ENCODE measurements at regions not wholly inside any gene's neighbourhood (a gene's known extent, or its start where the extent isn't known, plus 50 kb on each side); places are given as distances from the start of the nearest gene placed in this dataset.

DNA sequence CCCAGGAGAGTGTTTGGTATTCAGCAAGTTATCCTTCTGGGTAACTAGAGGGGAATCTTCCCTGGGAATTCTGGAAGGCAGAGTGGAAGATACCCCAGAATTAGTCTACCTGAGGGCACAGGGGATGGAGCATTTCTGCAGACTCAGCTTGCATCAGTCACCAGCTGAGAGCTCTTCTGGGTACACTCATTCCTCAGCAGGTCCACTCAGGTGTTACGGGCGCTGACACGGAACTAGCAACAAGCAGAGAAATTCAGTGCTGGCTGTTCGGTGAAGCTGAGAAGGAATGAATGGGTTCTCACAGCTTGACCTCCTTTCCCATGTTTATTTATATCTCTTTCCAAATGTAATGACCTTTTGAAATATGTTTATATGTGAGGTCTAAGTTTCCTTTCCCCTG lies 106.0 kb upstream of the PNPLA4 start:
- TF ChIP-seq, protein P1, sequence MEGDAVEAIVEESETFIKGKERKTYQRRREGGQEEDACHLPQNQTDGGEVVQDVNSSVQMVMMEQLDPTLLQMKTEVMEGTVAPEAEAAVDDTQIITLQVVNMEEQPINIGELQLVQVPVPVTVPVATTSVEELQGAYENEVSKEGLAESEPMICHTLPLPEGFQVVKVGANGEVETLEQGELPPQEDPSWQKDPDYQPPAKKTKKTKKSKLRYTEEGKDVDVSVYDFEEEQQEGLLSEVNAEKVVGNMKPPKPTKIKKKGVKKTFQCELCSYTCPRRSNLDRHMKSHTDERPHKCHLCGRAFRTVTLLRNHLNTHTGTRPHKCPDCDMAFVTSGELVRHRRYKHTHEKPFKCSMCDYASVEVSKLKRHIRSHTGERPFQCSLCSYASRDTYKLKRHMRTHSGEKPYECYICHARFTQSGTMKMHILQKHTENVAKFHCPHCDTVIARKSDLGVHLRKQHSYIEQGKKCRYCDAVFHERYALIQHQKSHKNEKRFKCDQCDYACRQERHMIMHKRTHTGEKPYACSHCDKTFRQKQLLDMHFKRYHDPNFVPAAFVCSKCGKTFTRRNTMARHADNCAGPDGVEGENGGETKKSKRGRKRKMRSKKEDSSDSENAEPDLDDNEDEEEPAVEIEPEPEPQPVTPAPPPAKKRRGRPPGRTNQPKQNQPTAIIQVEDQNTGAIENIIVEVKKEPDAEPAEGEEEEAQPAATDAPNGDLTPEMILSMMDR (IDR thresholded peaks at IDR 0.05; ENCODE audit: borderline replicate concordance, insufficient read depth, low read depth, low read length) = no peak
- no peak overlapping the region for H3K4me3 ChIP-seq (ENCODE audit: low read depth, low read length)

DNA sequence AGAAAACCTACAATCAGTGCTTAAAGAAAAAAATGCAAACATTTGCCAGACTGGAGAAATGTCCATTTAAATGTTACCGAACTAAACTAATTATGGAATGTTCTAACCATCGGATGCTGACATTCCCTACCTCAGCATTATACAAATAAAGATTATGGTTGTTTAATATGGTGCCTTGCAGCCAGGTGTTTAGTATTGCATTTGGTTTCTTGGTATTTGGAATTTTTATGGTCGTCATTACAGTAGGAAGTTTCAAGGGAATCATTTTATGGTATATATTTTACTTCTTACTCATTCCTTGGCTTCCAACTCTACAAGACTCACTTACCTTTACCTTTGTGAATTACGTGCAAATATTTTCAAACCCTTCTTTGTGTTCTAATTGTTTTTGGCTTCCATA lies 103.1 kb upstream of the PNPLA4 start:
- TF ChIP-seq, protein P1 (IDR thresholded peaks at IDR 0.05; ENCODE audit: borderline replicate concordance, insufficient read depth, low read depth, low read length) = no peak
- no peak overlapping the region for H3K4me3 ChIP-seq (ENCODE audit: low read depth, low read length)

DNA sequence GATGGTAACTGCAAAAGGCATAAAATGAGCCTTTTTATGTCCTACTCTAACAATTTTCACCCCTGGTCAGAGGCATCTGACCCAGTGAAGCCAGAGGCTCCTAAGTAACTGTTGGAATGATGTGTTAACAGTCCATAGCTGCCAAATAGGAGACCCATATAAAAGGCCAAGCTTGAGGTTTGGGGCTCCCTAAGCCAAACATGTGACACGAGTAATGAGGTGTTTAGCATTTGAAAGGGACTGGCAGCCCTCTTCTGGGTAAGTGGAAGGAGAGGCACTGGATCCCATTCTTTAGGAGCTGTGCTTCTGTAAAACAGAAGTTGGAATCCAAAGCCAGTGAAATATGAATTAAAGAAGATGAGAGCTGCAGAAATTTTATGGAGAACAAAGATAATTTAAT lies 100.6 kb upstream of the PNPLA4 start:
- TF ChIP-seq, protein P1 (IDR thresholded peaks at IDR 0.05; ENCODE audit: borderline replicate concordance, insufficient read depth, low read depth, low read length) = no peak
- H3K4me3 ChIP-seq (ENCODE audit: low read depth, low read length) = no peak overlapping the region

DNA sequence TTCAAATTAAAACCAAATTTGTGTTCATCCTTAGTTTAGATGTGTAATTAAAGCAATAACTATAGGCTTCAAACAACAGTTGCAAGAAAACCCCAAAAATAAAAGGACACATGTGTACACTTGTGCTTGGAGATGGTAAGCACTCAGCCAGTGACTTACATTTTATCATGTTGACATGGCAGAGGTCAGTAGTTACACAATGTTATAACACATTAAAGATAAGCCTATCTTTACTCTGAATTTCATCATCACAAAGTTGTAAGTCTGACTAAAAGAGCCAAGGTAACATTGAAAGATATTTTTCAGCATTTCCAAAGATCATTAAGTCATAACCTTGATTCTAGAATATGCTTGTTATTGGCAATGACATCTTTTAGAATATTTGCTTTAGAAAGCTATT lies 98.5 kb upstream of the PNPLA4 start:
- TF ChIP-seq, protein P1 (IDR thresholded peaks at IDR 0.05; ENCODE audit: borderline replicate concordance, insufficient read depth, low read depth, low read length) = no peak
- H3K4me3 ChIP-seq (ENCODE audit: low read depth, low read length) = no peak overlapping the region

DNA sequence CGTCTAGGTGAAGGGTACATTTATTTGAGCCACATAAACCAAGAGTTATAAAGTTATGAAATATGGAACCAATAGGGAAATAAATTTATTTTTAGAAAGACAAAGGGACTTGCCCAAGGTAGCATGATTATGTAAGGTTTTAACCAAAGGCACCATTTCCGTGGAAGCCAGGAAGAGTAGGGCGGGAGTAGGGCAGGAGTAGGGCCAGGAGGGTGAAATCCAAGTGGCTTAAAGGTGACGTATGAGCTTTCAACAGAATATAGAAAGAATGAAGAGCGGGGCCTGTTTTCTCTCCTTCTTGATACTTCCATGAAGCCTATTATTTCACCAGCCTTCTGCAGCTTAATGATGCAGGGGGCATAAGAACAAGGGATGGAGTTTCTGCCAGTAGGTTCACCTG lies 91.7 kb upstream of the PNPLA4 start:
- H3K4me3 ChIP-seq (ENCODE audit: low read depth, low read length) = no peak overlapping the region
- TF ChIP-seq, protein P1 (IDR thresholded peaks at IDR 0.05; ENCODE audit: borderline replicate concordance, insufficient read depth, low read depth, low read length) = no peak

DNA sequence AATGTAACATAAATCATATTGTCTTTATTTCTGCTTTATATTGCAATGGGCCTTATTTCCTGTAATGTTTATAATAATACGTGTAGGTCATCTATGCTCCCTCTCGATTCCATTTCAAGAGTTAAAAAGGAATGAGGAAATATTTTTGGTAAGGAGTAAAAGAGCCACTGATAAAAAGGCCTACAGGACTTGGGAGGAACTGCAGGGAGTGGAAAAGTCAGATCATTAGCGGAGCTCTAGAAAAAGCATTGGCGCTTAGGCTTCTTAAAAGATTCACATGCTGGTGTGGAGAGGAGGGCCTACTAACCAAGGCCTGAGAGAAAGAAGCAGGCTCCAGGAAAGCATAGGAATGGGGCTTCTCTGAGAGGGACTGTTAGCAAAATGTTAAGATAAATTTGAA lies 82.9 kb upstream of the PNPLA4 start:
- H3K4me3 ChIP-seq (ENCODE audit: low read depth, low read length) = no peak overlapping the region
- TF ChIP-seq, protein P1 (IDR thresholded peaks at IDR 0.05; ENCODE audit: borderline replicate concordance, insufficient read depth, low read depth, low read length) = no peak

DNA sequence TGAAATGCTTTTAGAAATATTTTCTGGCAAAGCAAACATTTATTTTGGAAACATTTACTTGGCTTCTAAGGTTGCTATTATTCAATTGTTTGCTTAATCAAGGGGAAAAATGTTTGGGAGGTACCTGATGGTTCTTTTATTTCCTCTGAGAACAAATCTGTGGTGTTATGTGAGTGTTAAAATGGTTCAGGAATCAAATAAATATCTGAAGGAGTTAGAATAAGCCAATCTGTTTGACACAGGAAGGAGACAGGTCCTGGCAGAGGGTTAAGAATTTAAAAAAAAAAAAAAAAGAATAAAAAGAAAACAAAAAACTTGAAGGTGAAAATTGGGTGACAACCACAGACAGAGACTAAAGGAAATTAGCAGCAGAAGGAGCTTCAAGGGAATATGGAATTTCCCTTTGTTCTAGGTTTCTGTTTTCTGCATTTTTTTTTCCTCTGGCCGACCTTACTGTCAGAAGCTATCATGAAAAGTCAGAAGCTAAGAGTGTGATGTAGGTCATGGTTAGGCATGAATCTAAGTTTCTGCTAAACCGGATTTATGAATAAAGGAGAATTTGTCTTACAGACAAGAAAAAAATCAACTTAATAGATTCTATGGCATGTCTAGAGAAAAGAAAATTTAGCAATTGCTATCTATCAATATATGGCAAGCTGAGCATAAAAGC lies 78.6 kb upstream of the PNPLA4 start:
- no peak overlapping the region for H3K4me3 ChIP-seq (ENCODE audit: low read depth, low read length)
- TF ChIP-seq, protein P1 (IDR thresholded peaks at IDR 0.05; ENCODE audit: borderline replicate concordance, insufficient read depth, low read depth, low read length) = no peak
